ENCODE measurements at regions not wholly inside any gene's neighbourhood (a gene's known extent, or its start where the extent isn't known, plus 50 kb on each side); places are given as distances from the start of the nearest gene placed in this dataset.

DNA sequence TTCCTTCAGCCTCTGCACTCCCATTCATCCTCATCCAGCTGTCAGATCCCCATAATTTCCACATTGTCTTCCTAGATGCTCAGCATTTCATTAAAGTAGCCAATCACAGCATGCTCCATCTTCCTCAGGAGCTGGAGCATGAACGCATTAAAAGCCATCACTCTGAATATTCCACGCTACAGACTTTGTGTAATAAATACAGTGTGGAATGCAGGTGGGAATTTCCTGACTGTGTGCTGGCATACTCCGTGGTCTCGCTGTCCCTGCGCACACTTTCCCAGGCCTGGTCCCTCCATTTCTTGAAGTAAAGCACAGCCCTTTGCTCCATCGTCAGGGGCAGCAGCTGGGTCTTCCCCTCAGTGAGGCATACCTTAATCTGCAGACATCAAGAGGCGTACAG, 123.7 kb upstream of the NCK2 start:
- no peak for DNase-seq (ENCODE audit: low read depth in 2 of 2)

DNA sequence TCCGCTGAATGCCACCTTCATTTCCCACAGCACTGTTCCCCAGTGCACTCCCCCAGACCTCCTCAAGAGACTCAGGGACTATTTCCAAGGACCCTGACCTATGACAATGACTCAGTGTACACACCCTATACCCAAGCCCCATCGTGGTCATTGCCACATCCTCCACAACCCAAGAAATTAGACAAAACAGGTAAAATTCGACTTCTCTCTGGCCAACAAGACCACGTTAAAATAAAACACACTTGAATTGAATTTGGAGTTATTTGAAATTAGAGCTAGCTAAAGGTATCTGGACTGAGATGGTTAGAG, 126.4 kb upstream of the NCK2 start:
- DNase-seq (ENCODE audit: low read depth in 2 of 2): no peak

DNA sequence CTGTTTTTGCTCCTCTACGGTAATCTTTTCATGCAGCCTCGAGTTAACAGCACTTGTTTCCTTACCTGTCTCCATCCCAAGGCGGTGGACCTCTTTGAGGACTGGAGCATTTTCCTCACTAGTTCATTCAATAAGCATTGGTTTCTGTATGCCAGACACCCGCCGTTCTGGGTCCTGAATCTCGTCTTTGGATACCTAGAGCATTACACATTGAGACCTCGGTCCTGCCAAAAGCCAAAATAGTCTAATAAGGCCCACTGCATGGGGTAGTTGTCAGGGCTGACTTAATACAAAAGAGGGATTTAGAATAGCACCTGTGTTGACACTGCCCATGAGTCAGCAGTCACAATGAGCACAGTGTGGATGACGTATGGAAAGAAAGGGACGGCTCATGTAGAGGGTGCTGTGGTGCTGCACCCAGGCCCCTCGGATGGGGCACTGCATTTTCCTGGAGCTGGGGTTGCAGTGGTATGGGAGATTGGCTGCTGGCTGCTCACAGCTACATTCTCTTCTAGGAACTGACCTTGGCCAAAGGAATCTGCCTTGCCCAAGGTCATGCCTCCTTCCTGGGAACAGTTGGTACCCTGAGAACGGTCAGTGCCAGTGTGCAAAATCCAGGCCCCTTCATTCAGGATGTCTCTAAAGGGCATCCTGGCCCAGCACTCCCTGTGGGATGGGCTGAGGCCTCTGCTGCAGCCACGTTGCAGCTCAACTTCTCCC, 126.9 kb upstream of the NCK2 start:
- DNase-seq (ENCODE audit: low read depth in 2 of 2): no peak

DNA sequence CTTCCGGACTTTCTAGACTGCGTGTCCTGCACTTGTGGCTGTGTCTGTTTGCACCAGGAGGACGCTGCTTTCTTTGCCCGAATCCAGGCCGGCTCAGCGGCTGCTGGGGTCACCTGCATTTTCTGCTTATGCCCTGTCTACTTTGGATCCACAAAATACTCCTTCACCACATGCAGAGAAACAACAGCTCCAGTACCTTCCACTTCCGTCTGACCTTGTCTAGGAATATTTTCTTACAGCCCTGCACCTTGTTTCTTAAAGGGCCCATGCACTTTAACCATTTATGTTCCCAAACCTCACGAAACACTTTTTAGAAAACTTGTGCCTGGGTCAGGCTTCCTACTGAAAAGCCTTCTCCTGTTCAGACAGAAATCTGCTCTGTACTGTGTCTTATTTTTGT, 129.4 kb upstream of the NCK2 start:
- DNase-seq (ENCODE audit: low read depth in 2 of 2): no peak

DNA sequence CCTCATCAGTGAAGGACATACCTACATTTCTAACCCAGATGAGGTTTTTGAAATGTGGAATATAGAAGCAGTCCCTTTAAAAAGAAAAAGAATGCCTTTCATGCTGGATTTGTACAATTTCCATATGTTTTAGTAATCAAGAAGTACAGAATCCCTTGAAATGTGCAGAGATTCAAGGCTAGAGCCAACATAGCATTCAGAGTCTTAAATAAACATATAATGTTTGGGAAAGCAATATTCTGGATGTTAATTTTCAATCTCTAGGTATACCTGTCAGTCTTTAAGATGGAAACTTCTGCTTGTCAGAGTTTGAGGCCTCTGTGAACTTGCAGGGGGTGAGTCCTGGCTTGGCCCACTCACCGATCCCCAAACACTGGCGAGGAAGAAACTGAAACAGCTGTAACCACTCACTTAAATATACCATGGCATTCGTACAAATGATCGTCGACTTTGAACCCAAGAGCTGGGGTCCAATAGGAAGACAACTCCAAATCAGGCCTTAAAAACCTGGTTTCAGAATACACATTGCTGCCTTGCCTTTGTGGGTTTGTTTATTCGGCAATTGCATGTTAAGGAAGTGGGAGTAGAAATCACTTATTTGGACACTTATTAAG, 132.8 kb upstream of the NCK2 start:
- no peak for DNase-seq (ENCODE audit: low read depth in 2 of 2)

DNA sequence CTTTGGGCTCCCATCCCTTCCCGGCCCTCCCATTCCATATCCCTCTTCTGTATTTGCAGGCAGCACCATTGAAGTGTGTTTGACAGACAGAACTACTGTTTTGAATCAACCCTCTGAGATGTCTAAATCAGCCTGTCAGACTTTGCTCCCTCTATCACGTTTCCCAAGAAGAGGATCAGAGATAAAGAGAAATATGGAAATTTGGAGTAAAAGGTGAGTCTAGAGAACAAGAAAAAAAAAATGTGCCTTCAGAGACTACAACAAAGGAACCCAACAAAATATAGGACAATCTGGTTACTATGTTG, 133.4 kb upstream of the NCK2 start:
- no peak for DNase-seq (ENCODE audit: low read depth in 2 of 2)

DNA sequence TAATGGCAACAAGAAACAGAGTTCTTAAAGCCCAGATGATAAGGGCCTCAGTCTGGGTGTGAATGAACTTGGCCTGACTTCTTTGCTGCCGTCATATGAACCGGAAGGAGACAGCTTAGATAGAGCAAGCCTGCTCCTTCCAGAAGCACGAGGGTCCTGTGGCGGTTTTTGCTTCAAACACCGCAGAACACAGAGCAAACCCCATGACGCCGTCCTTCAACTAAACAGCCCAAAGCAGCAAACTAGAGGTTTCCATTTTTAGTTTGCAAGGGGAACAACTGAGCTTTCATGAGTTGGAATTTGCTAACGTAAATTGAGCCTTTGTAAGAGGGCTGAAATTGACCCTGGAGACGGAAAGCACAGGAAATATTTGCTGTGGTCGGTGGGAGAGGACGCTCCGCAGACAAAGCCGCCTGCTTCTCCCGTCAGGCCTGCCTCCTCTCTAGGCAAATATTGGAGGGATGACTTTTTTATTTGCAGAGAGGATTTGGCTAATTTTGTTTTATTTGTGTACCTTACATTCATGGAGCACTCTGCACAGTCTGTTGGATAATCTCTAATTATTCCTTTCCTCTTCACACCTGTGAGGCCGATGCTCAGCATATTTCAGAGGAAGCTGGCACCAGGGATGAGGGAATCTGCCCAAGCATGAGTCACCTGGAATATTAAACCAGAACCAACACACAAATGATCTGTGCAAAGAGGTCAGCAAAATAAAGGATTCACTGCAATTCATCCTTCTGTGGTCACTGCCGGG, 134.0 kb upstream of the NCK2 start:
- DNase-seq (ENCODE audit: low read depth in 2 of 2): no peak

DNA sequence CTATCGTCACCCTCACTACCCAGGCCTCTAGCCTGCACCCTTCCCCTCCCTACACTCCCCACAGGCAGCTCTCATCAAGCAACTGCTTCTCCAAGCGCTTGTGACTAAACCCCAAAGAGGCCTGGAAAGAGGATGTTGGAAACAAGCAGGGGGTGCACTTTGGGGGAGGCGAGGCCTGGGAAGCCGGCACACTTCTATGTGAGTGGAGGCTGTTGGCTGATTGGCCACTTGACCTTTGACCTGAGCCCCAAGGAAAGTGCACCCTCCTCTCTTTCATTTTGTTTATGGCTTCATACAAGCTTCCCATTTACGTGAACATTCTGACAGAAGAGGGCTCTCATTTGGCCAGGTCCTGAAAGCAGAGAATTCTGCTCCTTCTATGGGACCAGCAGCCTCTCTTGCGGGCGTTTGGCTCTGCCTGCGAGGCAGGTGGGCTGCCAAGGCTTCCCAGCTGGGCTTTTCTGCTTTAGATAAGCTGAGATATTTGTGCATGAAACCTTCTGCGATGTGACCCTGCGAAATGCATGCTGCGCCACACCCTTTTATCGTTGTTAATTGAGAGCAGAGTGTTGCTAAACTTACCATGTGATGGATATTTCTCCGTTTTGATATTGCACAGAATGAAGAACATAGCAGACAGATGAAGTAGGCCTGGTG, 134.8 kb upstream of the NCK2 start:
- no peak for DNase-seq (ENCODE audit: low read depth in 2 of 2)

DNA sequence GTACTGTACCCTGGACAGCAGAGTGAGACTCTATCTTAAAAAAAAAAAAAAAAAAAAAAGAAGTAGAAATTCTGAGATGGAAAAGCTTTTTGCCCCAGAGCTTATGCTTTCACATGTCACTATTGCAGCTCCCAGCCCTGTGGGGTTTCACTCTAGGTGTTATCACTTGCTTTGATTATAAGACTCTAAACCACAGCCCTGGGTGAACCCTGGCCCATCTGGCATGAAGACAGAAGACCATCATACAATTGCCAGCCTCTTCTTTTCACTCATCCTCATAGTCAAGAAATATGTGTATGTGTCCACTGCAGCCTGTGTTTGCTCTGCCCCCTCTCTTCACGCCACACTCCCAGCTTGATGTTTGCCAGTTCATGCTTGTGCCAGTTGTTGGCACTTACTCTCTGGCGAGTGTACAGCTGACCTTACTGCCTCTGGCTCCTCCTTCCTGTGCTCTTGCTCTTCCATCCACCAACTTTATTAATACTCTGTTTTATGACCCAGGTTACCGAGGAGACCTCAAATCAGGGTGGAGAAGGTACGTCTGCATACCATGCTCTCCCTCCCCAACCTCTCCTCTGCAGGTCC, 136.7 kb upstream of the NCK2 start:
- no peak for DNase-seq (ENCODE audit: low read depth in 2 of 2)

DNA sequence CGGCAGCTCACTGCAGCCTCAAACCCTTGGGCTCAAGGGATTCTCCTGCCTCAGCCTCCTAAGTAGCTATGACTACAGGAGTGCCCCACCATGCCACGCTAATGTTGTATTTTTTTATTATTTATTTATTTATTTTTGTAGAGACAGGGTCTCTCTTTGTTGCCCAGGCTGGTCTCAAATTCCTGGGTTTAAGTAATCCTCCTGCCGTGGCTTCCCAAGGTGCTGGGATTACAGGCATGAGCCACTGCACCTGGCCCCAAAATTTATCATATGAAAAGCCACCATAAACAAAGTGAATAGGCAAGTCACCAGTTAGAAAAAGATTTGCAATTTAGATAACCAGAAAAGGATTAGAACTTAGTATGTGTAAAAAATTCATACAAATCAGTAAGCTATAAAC, 138.6 kb upstream of the NCK2 start:
- no peak for DNase-seq (ENCODE audit: low read depth in 2 of 2)

DNA sequence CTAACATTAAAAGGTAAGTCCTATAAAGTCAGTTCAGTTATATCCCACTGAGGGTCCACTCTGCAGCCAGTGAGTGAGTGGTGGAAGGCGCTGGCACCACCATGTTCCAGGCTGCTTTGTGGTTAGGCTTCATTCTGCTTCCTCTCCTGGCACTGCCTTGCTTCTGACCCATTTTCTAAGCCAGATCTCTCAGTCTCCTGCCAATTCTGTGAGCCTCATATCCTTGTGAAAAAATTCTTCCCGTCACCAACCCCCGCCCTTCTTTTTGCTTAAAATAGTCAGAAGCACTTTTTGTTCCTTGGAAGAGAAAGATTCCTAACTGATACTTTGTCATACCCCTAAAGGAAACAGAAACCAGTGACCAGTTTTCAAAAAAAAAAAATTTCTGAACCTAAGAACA, 139.8 kb upstream of the NCK2 start:
- no peak for DNase-seq (ENCODE audit: low read depth in 2 of 2)

DNA sequence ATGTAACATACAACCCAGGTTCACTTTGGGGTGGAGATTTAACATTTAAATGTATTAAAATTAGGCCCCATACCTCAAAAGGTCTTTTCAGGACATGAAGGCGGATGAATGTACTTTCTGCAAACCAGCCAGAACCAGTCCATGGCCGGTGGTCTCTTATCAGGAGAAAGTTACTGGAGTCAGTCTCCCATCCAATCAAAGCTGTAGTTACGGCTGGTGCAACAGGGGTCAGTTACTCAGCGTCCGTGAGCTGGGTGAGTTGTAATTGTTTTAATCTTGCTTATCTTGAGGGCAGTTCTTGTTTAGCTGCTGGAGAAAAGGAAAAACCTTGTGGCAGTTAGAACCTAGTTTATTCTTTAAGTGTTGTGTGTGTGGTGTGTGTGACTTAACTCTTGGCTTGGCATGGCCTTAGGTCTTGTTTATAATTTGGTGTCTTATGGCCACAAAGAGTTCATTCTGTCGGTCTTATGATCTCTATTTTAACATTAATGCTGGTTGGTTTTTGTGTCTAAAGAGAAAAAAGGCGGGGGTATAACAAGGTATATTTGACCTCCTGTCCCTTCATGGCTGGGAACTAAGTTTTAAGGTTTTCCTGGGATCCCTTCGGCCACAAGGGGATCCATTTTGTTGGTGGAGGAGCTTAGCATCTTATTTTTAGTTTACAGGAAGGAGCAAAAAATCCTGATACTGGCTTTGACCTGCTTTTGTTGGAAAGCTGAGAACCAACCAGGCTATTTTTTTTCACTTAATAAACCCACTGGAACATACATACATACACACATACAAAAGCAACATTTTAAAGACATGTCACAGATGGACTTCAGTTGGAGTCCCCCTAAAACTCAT, 143.5 kb upstream of the NCK2 start:
- DNase-seq (ENCODE audit: low read depth in 2 of 2): no peak

DNA sequence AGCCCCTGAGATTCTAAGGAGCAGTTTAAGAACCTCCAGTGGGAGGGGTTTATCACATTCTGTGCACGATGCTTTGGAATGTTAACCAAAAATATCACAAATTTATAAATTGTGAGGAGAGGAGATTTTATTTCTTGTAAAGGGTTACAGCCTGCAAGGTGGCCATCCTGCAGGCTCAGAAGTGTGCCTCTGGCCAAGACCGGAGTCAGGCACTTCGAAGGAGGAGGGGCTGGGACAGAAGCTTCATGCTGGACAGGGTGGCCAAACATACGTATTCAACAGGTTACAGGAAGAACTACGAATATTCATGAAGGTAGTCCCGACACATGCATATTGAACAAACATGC, 144.1 kb upstream of the NCK2 start:
- no peak for DNase-seq (ENCODE audit: low read depth in 2 of 2)

DNA sequence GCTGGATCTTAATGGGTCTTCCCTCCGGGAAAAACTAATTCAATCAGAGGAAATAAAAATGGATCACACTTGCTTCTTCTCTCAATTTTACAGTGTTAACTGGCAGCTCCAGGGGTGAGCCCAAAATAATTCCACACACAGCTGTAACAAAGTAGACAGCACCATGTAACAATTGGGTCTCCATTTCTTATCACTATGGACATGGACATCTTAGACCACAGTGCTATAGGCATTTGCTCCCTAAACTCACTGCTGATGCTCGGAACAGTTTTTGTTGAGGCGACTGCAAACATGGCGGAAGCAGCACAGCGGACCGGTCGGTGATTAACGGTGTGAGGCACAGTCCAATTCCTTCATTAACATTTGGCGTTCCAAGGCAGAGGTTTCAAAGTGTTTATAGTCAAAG, 144.7 kb upstream of the NCK2 start:
- DNase-seq (ENCODE audit: low read depth in 2 of 2): no peak

DNA sequence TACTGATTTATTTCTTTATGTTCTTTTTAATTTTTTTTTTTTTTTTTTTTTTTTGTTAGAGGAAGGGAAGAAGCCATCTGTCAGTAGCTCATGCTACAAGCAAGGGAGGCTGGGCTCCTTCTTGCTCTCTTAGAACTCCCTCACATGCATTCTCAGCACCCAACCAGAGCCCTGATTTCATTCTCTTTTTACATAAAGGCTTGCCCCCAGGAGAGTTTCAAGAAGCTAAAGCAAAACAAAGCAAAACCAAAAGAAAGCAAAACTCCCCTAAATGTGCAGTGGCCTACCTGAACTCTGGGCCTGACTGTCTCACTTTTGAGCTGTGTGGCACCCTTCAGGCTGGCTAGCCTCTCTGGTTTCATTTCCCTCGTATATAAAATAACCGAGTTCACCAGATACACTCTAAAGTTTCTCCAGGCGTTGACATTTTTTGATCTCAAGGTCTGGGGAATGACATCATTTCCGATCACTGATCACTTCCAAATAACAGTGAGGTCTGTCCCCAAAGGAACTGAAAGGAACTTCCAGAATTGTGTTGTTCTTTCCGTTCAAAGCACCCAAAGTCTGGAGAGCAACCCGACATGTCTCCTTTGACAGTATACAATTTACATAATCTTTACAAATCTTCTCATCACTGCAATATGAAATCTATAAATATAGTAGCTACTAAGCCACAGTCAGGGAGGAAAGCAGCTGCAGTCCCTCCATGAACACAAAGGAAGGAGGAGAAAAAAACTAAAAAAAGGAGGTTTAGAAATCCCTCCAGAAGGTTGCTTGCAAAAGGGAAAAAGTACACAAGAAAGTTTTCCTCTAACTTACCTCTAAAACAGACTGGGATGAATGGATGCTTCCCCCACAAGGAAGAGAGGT, 145.6 kb upstream of the NCK2 start:
- DNase-seq (ENCODE audit: low read depth in 2 of 2): no peak

DNA sequence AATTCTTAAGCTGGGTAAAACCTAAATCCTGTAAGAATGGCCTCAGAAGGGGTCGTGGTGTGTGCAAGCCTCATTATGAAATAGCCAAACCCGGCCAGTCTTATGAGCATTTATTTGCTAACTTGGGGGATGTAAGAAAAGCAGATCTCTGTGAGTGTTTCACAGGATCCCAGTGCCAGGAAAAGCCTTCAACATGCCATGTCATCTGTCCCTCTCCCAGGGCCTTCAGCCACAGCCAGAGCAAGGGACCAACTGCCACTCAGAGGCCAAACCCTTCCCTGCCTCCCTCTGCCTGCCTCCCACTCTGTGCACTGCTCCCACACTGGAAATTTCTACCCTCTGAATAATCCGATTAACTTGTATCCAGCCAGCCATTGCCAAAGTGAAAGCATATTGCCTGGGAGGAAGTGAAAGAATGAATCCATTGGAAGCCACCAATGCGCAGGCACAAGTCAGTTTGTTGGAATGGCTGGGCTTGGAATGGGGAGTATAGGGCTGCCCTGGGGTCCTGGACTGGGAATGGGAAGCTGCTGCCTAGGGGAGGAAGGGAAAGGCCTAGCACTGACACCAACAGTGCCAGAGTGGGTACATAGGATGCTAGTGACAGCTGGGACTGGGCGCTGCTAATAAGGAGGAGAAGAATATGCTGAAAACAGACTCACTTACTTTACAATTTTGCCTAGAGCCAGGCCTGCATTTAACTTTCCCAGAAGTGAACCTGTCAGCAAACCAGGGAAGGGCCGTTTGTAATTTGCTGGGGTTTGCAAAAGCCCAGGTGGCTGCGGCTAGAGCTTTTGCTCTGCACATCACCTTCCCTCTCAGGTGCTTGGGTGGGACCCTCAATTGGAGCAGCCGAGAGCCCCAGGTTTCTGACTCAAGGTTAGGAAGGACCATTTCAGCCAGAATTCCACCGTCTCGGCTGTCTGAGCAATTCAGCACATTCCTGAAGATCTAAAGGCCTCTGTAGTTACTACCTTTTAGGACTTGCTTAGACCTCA, 146.6 kb upstream of the NCK2 start:
- DNase-seq (ENCODE audit: low read depth in 2 of 2): no peak

DNA sequence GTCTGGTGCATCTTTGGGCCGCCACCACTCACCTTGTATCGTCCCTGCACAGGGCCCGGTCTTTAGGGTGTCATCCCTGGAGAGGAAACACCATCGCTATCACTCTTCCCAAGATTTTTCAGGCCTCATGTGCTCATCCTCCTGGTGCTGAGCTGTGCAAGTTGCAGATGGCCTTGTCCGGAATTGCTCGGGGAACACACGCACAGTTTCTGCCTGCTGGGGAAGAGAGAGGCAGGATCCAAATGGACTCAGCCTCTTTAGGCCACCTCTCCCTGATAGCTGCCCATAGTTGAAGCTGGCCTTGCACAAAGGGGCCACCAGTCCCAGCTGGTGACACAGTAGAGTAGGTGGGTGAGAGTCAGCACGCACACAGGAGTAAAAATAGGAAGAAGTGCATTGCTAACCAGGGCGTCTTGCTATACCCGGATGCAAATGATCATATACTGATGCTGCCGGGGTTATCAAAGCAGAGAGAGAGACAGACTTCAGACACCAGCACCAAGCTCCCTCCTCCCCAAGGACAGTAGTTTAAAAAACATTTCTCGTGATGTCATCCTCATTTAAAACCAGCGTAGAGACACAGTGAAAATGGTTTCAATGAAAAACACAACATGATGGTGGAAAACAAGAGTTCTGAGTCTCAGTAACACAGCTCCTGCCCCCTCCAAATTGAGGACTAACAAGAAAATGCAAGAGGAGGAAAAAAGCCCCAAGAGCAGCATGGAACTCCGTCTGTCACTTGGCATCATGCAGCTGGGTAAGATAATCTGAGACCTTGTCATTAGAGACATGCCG, 147.5 kb upstream of the NCK2 start:
- no peak for DNase-seq (ENCODE audit: low read depth in 2 of 2)

DNA sequence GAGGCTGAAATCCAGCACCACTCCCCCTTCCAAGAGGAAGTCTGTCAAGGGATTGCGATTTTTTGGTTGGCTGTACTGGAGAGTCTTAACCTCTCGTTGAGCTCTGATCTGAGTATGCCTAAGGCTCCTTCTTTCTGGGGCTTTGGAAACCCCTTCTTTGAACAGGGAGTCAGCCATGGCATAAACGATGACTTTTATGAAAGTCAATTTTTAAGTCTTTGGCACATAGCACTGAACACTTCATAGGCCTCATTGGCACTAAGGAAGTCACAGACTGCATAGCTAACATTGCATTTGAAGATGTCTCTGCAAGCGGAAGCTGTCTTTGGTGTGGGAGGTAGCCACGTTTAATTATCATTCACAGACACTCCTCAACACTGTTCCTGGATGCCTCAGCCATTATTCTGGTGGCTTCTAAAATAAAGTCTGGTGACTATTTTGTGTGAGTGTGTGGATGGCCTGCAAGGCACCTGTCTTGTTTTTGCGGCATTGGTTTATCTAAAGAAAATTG, 148.2 kb upstream of the NCK2 start:
- no peak for DNase-seq (ENCODE audit: low read depth in 2 of 2)

DNA sequence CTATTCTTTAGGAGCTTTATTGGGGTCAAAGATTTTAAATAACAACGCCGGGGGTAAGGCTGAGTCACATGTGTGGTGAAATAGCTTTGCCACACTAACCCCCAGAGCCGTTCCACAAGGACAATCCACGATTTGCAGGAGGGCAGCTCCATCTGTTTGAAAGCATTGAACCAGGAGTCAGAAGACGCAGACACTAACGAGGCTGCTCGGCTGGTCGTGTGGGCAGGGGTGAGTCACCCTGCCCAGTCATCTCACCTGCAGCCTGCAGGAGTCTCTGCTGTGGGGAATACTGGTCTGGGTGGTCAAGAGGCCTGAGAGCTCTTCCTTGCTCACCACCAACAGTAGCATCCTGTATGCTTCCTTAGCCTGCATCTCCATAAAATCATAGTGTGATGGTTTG, 149.2 kb upstream of the NCK2 start:
- no peak for DNase-seq (ENCODE audit: low read depth in 2 of 2)
